ENCODE measurements at regions not wholly inside any gene's neighbourhood (a gene's known extent, or its start where the extent isn't known, plus 50 kb on each side); places are given as distances from the start of the nearest gene placed in this dataset.

GRCh38 chr1:108082738-108083562 lies 117.2 kb downstream of the SLC25A24 start:
- DNase-seq (ENCODE audit: low read depth): no peak

GRCh38 chr1:108082001-108082400 lies 117.0 kb upstream of the VAV3 start:
- DNase-seq (ENCODE audit: low read depth): no peak

GRCh38 chr1:108080448-108080847 lies 115.5 kb upstream of the VAV3 start:
- DNase-seq (ENCODE audit: low read depth): no peak

- DNase-seq (ENCODE audit: low read depth): no peak
Measured at GRCh38 chr1:108079440-108080025, 114.6 kb upstream of the VAV3 start.

- DNase-seq (ENCODE audit: low read depth): no peak
Measured at GRCh38 chr1:108077991-108078390, 113.0 kb upstream of the VAV3 start.

- DNase-seq (ENCODE audit: low read depth): no peak
Measured at GRCh38 chr1:108075055-108075454, 110.1 kb upstream of the VAV3 start.

GRCh38 chr1:108072776-108073175 lies 107.8 kb upstream of the VAV3 start:
- no peak for DNase-seq (ENCODE audit: low read depth)

GRCh38 chr1:108072212-108072611 lies 107.2 kb upstream of the VAV3 start:
- no peak for DNase-seq (ENCODE audit: low read depth)

GRCh38 chr1:108071601-108072000 lies 106.6 kb upstream of the VAV3 start:
- no peak for DNase-seq (ENCODE audit: low read depth)

- no peak for DNase-seq (ENCODE audit: low read depth)
Measured at GRCh38 chr1:108070662-108071061, 105.7 kb upstream of the VAV3 start.

- no peak for DNase-seq (ENCODE audit: low read depth)
Measured at GRCh38 chr1:108067884-108068540, 103.0 kb upstream of the VAV3 start.

- no peak for DNase-seq (ENCODE audit: low read depth)
Measured at GRCh38 chr1:108066808-108067207, 101.8 kb upstream of the VAV3 start.

- no peak for DNase-seq (ENCODE audit: low read depth)
Measured at GRCh38 chr1:108064255-108064654, 99.3 kb upstream of the VAV3 start.

- DNase-seq (ENCODE audit: low read depth): no peak
Measured at GRCh38 chr1:108063703-108064102, 98.7 kb upstream of the VAV3 start.

GRCh38 chr1:108059945-108060344 lies 95.0 kb upstream of the VAV3 start:
- peak; percentile 53 for DNase-seq (ENCODE audit: low read depth)

GRCh38 chr1:108057541-108057940 lies 92.6 kb upstream of the VAV3 start:
- no peak for DNase-seq (ENCODE audit: low read depth)

- no peak for DNase-seq (ENCODE audit: low read depth)
Measured at GRCh38 chr1:108056436-108056990, 91.5 kb upstream of the VAV3 start.

GRCh38 chr1:108055387-108055786 lies 90.4 kb upstream of the VAV3 start:
- no peak for DNase-seq (ENCODE audit: low read depth)

- DNase-seq (ENCODE audit: low read depth): no peak
Measured at GRCh38 chr1:108054396-108054795, 89.4 kb upstream of the VAV3 start.

GRCh38 chr1:108053270-108054013 lies 88.5 kb upstream of the VAV3 start:
- DNase-seq (ENCODE audit: low read depth): no peak

- DNase-seq (ENCODE audit: low read depth): no peak
Measured at GRCh38 chr1:108051631-108052377, 86.8 kb upstream of the VAV3 start.

Data from forelimb muscle (tissue), 1 donor.